Lower leg skin (tissue), 4 donors: ENCODE measurements at regions not wholly inside any gene's neighbourhood (a gene's known extent, or its start where the extent isn't known, plus 50 kb on each side); places are given as distances from the start of the nearest gene placed in this dataset.

Experiments
- DNase-seq, 2 donors: peaks; one replicate each; pipeline ENCODE4 v3.0.0-alpha.2; 2019; ENCODE audit warnings: low spot score in 2 of 2
- H3K4me3 ChIP-seq: fragments of 200-600 bp; sonication (generic); 2 replicates; pipeline ENCODE4 v1.5.1; 2017; ENCODE audit warnings: mild to moderate bottlenecking, low read depth; ENCODE audit not compliant: poor library complexity, severe bottlenecking
- CTCF ChIP-seq, 3 donors: fragments of 450-650 bp; IDR thresholded peaks; one replicate each; pipeline ENCODE4 v1.5.1; 2016; ENCODE audit warnings: antibody characterized with exemption in 3 of 3, mild to moderate bottlenecking in 3 of 3, moderate library complexity in 2 of 3
- POLR2A ChIP-seq, 2 donors: fragments of 450-650 bp; IDR thresholded peaks; one replicate each; pipeline ENCODE4 v1.6.1; 2016 to 2017; ENCODE audit warnings: antibody characterized with exemption in 2 of 2, mild to moderate bottlenecking in 1 of 2, moderate library complexity in 1 of 2
- WGBS, 2 donors: methylation state at CpG; one replicate each; pipeline ENCODE4 v1.1.5; 2018; 5-methylcytosine and 5-hydroxymethylcytosine counted together
- intact Hi-C: fragments of 100-400 bp; cut with DNase I; formaldehyde crosslinking; loops from one replicate; pipeline ENCODE4 v1.15.0; 2023; ENCODE audit warnings: low total_unique reads

DNA sequence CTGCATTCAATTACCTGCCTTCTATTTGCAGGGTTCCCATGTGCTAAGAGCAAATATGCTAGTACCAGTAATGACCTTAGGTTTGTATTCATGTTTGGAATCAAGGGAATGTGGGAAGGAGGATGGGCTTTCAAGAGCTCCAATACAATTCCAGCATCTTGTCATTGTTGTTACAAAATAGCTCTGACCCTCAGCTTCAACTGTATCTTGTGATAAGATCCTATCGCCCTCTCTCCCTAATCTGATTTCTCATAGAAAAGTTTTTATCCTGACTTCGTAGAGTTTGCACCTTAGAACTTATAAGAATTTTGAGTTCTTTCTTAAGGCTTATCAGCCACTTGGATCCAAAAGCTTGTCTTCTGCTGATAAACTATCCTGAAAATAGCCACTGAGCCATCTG, 749.5 kb upstream of the ACVR2A start:
- intact Hi-C loops, result no loop called here
- WGBS, 2 donors, result 97 to 98% methylated on average over 2 of the region's 2 CpGs
- no peak overlapping the region for H3K4me3 ChIP-seq
- no peak for DNase-seq
- TF ChIP-seq POLR2A (IDR thresholded peaks at IDR 0.05) (no peak), CTCF (IDR thresholded peaks at IDR 0.05) (no peak)

- WGBS, 2 donors, result 61 to 75% methylated on average over 4 of the region's 4 CpGs
- DNase-seq, result no peak
- no peak overlapping the region for H3K4me3 ChIP-seq
- TF ChIP-seq POLR2A (IDR thresholded peaks at IDR 0.05) (no peak), CTCF (IDR thresholded peaks at IDR 0.05) (no peak)
- intact Hi-C loops, result no loop called here
These were observed 750.8 kb upstream of the ACVR2A start for GRCh38 chr2:147094077-147094476.

GRCh38 chr2:147092266-147092665, 752.6 kb upstream of the ACVR2A start:
- WGBS, 2 donors, result 93 to 94% methylated on average over 4 of the region's 4 CpGs

DNA sequence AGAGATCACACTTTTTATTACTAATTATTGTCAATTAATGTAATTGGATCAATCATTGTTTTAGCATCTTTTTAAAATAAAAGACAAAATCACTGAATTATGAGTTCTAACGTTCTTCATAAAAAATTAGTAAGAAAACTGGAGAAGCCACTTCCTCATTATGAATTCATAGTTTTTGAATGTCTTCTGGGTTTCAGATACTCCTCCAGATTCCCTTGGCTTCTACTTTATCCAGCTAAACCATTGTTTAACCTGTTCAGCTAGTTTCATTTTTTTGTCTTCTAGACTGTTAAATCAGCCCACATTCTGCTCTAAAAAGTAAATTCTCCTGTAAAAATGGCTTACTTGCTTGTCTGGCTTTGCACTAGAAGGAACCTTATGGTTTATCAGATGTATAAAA, 753.4 kb upstream of the ACVR2A start:
- no peak for DNase-seq
- TF ChIP-seq POLR2A (IDR thresholded peaks at IDR 0.05), result no peak
- TF ChIP-seq CTCF (IDR thresholded peaks at IDR 0.05), result no peak
- 0% methylated on average over 1 of the region's 1 CpG for WGBS, 2 donors
- H3K4me3 ChIP-seq, result no peak overlapping the region
- intact Hi-C loops, result no loop called here

More at GRCh38 chr2:147092266-147092665, 752.6 kb upstream of the ACVR2A start:
- TF ChIP-seq POLR2A (IDR thresholded peaks at IDR 0.05) (no peak), CTCF (IDR thresholded peaks at IDR 0.05) (no peak)
- H3K4me3 ChIP-seq, result no peak overlapping the region
- intact Hi-C loops, result no loop called here
- DNase-seq, result no peak

- WGBS, 2 donors, result 88% methylated on average over 2 of the region's 2 CpGs
- H3K4me3 ChIP-seq, result no peak overlapping the region
- no peak for TF ChIP-seq CTCF (IDR thresholded peaks at IDR 0.05)
- TF ChIP-seq POLR2A (IDR thresholded peaks at IDR 0.05), result no peak
- intact Hi-C loops, result loop anchor here (10.0 kb wide), 1 partner anchor 826 kb away; no protein-coding TSS in a partner anchor
- no peak for DNase-seq
These were observed 756.0 kb upstream of the ACVR2A start for GRCh38 chr2:147088871-147089270.

DNA sequence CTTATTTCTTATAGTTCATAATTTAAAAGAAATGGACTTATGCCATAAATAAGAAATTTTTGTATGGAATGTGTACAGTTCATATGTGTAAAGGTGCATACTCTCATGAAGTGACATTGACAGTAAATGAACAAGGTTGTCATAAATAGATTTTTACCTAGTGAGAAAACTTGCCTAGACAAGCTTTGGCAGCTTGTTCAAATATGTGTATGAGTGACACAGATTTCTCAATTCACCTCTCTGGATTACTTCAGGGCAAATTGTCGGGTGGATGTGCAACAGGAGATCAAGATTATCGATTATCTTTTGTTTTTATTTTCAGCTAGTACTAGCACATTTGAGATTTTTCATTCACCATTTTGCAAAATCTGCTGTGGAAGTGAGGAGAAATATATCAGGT, 758.1 kb upstream of the ACVR2A start:
- no peak for DNase-seq
- no peak overlapping the region for H3K4me3 ChIP-seq
- WGBS, 2 donors, result 32 to 63% methylated on average over 2 of the region's 2 CpGs
- TF ChIP-seq POLR2A (IDR thresholded peaks at IDR 0.05) (no peak), CTCF (IDR thresholded peaks at IDR 0.05) (no peak)
- intact Hi-C loops, result loop anchor here (10.0 kb wide), 1 partner anchor 828 kb away; no protein-coding TSS in a partner anchor
